Right ventricle myocardium superior (tissue), 1 donor: ENCODE measurements at regions not wholly inside any gene's neighbourhood (a gene's known extent, or its start where the extent isn't known, plus 50 kb on each side); places are given as distances from the start of the nearest gene placed in this dataset.

Experiments
- ATAC-seq: fragments of 200-7000 bp; cut with Tn5 transposase; one replicate; pipeline ENCODE4 v1.9.1; 2020; ENCODE audit warnings: mild to moderate bottlenecking; ENCODE audit not compliant: poor library complexity
- DNase-seq: peaks from one replicate; pipeline ENCODE4 v3.0.0-alpha.2; 2020
- intact Hi-C: fragments of 100-400 bp; cut with DNase I; formaldehyde crosslinking; loops from one replicate; pipeline ENCODE4 v1.11.2; 2022
- donor health status: DM: no; HTN: yes; CAD: no; lungs with severe emphysema.

GRCh38 chr12:41944216-41944615 lies 200.5 kb downstream of the GXYLT1 start:
- intact Hi-C loops = no loop called here
- no peak for DNase-seq
- no peak for ATAC-seq

- ATAC-seq (no peak), DNase-seq (no peak)
- intact Hi-C loops = no loop called here
Measured at GRCh38 chr12:41943671-41944070, 201.0 kb downstream of the GXYLT1 start.

- DNase-seq (no peak), ATAC-seq (no peak)
- intact Hi-C loops = no loop called here
Measured at GRCh38 chr12:41942354-41942753, 202.3 kb downstream of the GXYLT1 start.

GRCh38 chr12:41941079-41941478 lies 203.6 kb downstream of the GXYLT1 start:
- intact Hi-C loops = no loop called here
- ATAC-seq (no peak), DNase-seq (no peak)

GRCh38 chr12:41940571-41940970 lies 204.1 kb downstream of the GXYLT1 start:
- intact Hi-C loops = no loop called here
- ATAC-seq = no peak
- no peak for DNase-seq

GRCh38 chr12:41936333-41936732 lies 208.3 kb downstream of the GXYLT1 start:
- no peak for ATAC-seq
- intact Hi-C loops = no loop called here
- no peak for DNase-seq

- ATAC-seq = no peak
- DNase-seq = no peak
- intact Hi-C loops = no loop called here
Measured at GRCh38 chr12:41935911-41936310, 208.8 kb downstream of the GXYLT1 start.

- intact Hi-C loops = no loop called here
- DNase-seq (peak; percentile 89), ATAC-seq (peak; percentile 96)
Measured at GRCh38 chr12:41932470-41932991, 212.1 kb downstream of the GXYLT1 start.

- DNase-seq = no peak
- no peak for ATAC-seq
- intact Hi-C loops = no loop called here
Measured at GRCh38 chr12:41930866-41931437, 213.7 kb downstream of the GXYLT1 start.

GRCh38 chr12:41924111-41924510 lies 220.6 kb downstream of the GXYLT1 start:
- DNase-seq (no peak), ATAC-seq (no peak)
- intact Hi-C loops = no loop called here

GRCh38 chr12:41923351-41923750 lies 221.3 kb downstream of the GXYLT1 start:
- intact Hi-C loops = no loop called here
- DNase-seq (no peak), ATAC-seq (no peak)

- no peak for DNase-seq
- no peak for ATAC-seq
- intact Hi-C loops = no loop called here
Measured at GRCh38 chr12:41920355-41920754, 224.3 kb downstream of the GXYLT1 start.

- no peak for DNase-seq
- intact Hi-C loops = no loop called here
- no peak for ATAC-seq
Measured at GRCh38 chr12:41919526-41920261, 225.0 kb downstream of the GXYLT1 start.

GRCh38 chr12:41919048-41919447 lies 225.6 kb downstream of the GXYLT1 start:
- no peak for DNase-seq
- ATAC-seq = no peak
- intact Hi-C loops = no loop called here

- DNase-seq = no peak
- ATAC-seq = peak; percentile 79
- intact Hi-C loops = no loop called here
Measured at GRCh38 chr12:41917938-41918341, 226.7 kb downstream of the GXYLT1 start.

- DNase-seq (no peak), ATAC-seq (no peak)
- intact Hi-C loops = no loop called here
Measured at GRCh38 chr12:41917181-41917580, 227.5 kb downstream of the GXYLT1 start.

GRCh38 chr12:41910578-41911320 lies 233.9 kb downstream of the GXYLT1 start:
- DNase-seq = no peak
- no peak for ATAC-seq
- intact Hi-C loops = no loop called here

- ATAC-seq (no peak), DNase-seq (no peak)
- intact Hi-C loops = no loop called here
Measured at GRCh38 chr12:41908206-41908605, 236.5 kb downstream of the GXYLT1 start.

GRCh38 chr12:41907550-41907949 lies 237.1 kb downstream of the GXYLT1 start:
- DNase-seq (no peak), ATAC-seq (no peak)
- intact Hi-C loops = no loop called here

- ATAC-seq (no peak), DNase-seq (no peak)
- intact Hi-C loops = no loop called here
Measured at GRCh38 chr12:41907021-41907420, 237.7 kb downstream of the GXYLT1 start.
